Loucy (cell line): ENCODE measurements at regions not wholly inside any gene's neighbourhood (a gene's known extent, or its start where the extent isn't known, plus 50 kb on each side); places are given as distances from the start of the nearest gene placed in this dataset.

ENCODE experiments used
- H2AFZ ChIP-seq: fragments of 200-600 bp; sonication (generic); 2 replicates; pipeline ENCODE4 v1.6.0; 2016; ENCODE audit warnings: antibody characterized with exemption, mild to moderate bottlenecking, low read length, moderate library complexity
- H3F3A ChIP-seq: fragments of 200-600 bp; 2 replicates; pipeline ENCODE4 v1.6.0; 2016; ENCODE audit warnings: antibody characterized with exemption, low read depth, mild to moderate bottlenecking
- H3K27me3 ChIP-seq: fragments of 200-600 bp; sonication (generic); 2 replicates; pipeline ENCODE4 v1.6.1; 2014; ENCODE audit warnings: low read length, mild to moderate bottlenecking; ENCODE audit not compliant: insufficient read depth, poor library complexity, severe bottlenecking
- H3K36me3 ChIP-seq: fragments of 200-600 bp; sonication (generic); 2 replicates; pipeline ENCODE4 v1.6.1; 2016; ENCODE audit warnings: low read length; ENCODE audit not compliant: insufficient read depth
- H3K4me1 ChIP-seq: fragments of 200-600 bp; sonication (generic); 2 replicates; pipeline ENCODE4 v1.5.1; 2014; ENCODE audit warnings: low read length, mild to moderate bottlenecking; ENCODE audit not compliant: insufficient read depth, poor library complexity, severe bottlenecking
- H3K4me2 ChIP-seq: fragments of 200-600 bp; sonication (generic); 2 replicates; pipeline ENCODE4 v1.6.0; 2014; ENCODE audit warnings: antibody characterized with exemption, low read length, low read depth, mild to moderate bottlenecking; ENCODE audit not compliant: poor library complexity, severe bottlenecking
- H3K4me3 ChIP-seq: fragments of 200-600 bp; sonication (generic); 2 replicates; pipeline ENCODE4 v1.5.1; 2014; ENCODE audit warnings: low read length, mild to moderate bottlenecking, mixed read lengths; ENCODE audit not compliant: poor library complexity, severe bottlenecking
- H3K79me2 ChIP-seq: fragments of 200-600 bp; sonication (generic); 2 replicates; pipeline ENCODE4 v1.6.1; 2014; ENCODE audit warnings: low read length; ENCODE audit not compliant: insufficient read depth
- H3K9ac ChIP-seq: fragments of 200-600 bp; sonication (generic); 2 replicates; pipeline ENCODE4 v1.6.0; 2014; ENCODE audit warnings: mild to moderate bottlenecking, low read depth, low read length, moderate library complexity; ENCODE audit not compliant: poor library complexity, severe bottlenecking
- H3K9me2 ChIP-seq: fragments of 200-600 bp; sonication (generic); replicated peaks from 2 replicates; pipeline ENCODE4 v1.6.1; 2016; ENCODE audit warnings: low read depth, low read length, mixed read lengths
- H3K9me3 ChIP-seq: fragments of 200-600 bp; sonication (generic); 2 replicates; pipeline ENCODE4 v1.6.1; 2014; ENCODE audit warnings: mild to moderate bottlenecking, antibody characterized with exemption, low read length, low read depth; ENCODE audit not compliant: insufficient read depth
- H4K20me1 ChIP-seq: fragments of 200-600 bp; sonication (generic); 2 replicates; pipeline ENCODE4 v1.6.0; 2014; ENCODE audit warnings: antibody characterized with exemption, low read length, mild to moderate bottlenecking; ENCODE audit not compliant: insufficient read depth, poor library complexity, severe bottlenecking
- CTCF ChIP-seq: fragments of 200-600 bp; sonication (generic); conservative IDR thresholded peaks from 2 replicates; pipeline ENCODE4 v1.5.1; 2014; ENCODE audit warnings: mild to moderate bottlenecking, antibody characterized with exemption, low read length
- EZH2phosphoT487 ChIP-seq: fragments of 200-600 bp; IDR thresholded peaks from 2 replicates; pipeline ENCODE4 v1.6.1; 2018; ENCODE audit warnings: antibody characterized with exemption, mild to moderate bottlenecking, moderate library complexity, borderline replicate concordance

GRCh38 chr3:181839039-181839915, 127.6 kb downstream of the SOX2 start:
- no peak overlapping the region for H3K4me3 ChIP-seq
- TF ChIP-seq EZH2phosphoT487, result no peak
- TF ChIP-seq CTCF, result no peak
- no peak overlapping the region for H3K9ac ChIP-seq
- no peaks in the 10 kb centered on the region for H4K20me1 ChIP-seq
- no peaks in the 10 kb centered on the region for H3K79me2 ChIP-seq
- no peaks in the 10 kb centered on the region for H3K9me2 ChIP-seq
- H3K4me2 ChIP-seq, result no peak overlapping the region
- H3K36me3 ChIP-seq, result no peaks in the 10 kb centered on the region
- no peaks in the 10 kb centered on the region for H3K27me3 ChIP-seq
- H2AFZ ChIP-seq, result no peak overlapping the region
- H3K4me1 ChIP-seq, result no peaks in the 10 kb centered on the region
- no peaks in the 10 kb centered on the region for H3K9me3 ChIP-seq
- H3F3A ChIP-seq, result no peaks in the 10 kb centered on the region

GRCh38 chr3:181839916-181840297, 128.2 kb downstream of the SOX2 start:
- H2AFZ ChIP-seq, result no peak overlapping the region
- H3K36me3 ChIP-seq, result no peaks in the 10 kb centered on the region
- no peaks in the 10 kb centered on the region for H3K27me3 ChIP-seq
- H3K9me3 ChIP-seq, result no peaks in the 10 kb centered on the region
- no peaks in the 10 kb centered on the region for H4K20me1 ChIP-seq
- no peaks in the 10 kb centered on the region for H3K4me1 ChIP-seq
- no peak overlapping the region for H3K9ac ChIP-seq
- H3K9me2 ChIP-seq, result no peaks in the 10 kb centered on the region
- no peak overlapping the region for H3K4me3 ChIP-seq
- no peak for TF ChIP-seq CTCF
- no peak for TF ChIP-seq EZH2phosphoT487
- H3K79me2 ChIP-seq, result no peaks in the 10 kb centered on the region
- no peaks in the 10 kb centered on the region for H3F3A ChIP-seq
- no peak overlapping the region for H3K4me2 ChIP-seq

- H3K4me2 ChIP-seq, result no peak overlapping the region
- no peaks in the 10 kb centered on the region for H3K79me2 ChIP-seq
- H3K27me3 ChIP-seq, result no peaks in the 10 kb centered on the region
- no peak overlapping the region for H3K9ac ChIP-seq
- no peaks in the 10 kb centered on the region for H3K9me3 ChIP-seq
- no peak overlapping the region for H2AFZ ChIP-seq
- H3K36me3 ChIP-seq, result no peaks in the 10 kb centered on the region
- H3K4me3 ChIP-seq, result no peak overlapping the region
- TF ChIP-seq CTCF (no peak), EZH2phosphoT487 (no peak)
- no peaks in the 10 kb centered on the region for H4K20me1 ChIP-seq
- H3F3A ChIP-seq, result no peaks in the 10 kb centered on the region
- H3K4me1 ChIP-seq, result no peaks in the 10 kb centered on the region
- H3K9me2 ChIP-seq, result no peaks in the 10 kb centered on the region
Measured at GRCh38 chr3:181844211-181844610, 132.5 kb downstream of the SOX2 start.
